Right lobe of liver (tissue), 4 donors: ENCODE measurements at regions not wholly inside any gene's neighbourhood (a gene's known extent, or its start where the extent isn't known, plus 50 kb on each side); places are given as distances from the start of the nearest gene placed in this dataset.

Source experiments
- POLR2A ChIP-seq: fragments of 450-650 bp; IDR thresholded peaks from one replicate; pipeline ENCODE4 v1.6.1; 2017; ENCODE audit warnings: antibody characterized with exemption, mild to moderate bottlenecking
- TF ChIP-seq, protein P1 (sequence below), 4 donors: fragments of 200-600 bp in 3 of 4; fragments of 450-650 bp in 1 of 4; IDR thresholded peaks; one replicate each; pipeline versions ENCODE4 v1.5.1 to v1.8.0; 2016 to 2022; ENCODE audit warnings: antibody characterized with exemption in 4 of 4, mild to moderate bottlenecking in 2 of 4
- donor health status: DM: no; HTN: no; CAD: no.
- donor health status: DM: no; HTN: no; CAD: no.
- donor health status: DM: no; HTN: yes; CAD: no.

DNA sequence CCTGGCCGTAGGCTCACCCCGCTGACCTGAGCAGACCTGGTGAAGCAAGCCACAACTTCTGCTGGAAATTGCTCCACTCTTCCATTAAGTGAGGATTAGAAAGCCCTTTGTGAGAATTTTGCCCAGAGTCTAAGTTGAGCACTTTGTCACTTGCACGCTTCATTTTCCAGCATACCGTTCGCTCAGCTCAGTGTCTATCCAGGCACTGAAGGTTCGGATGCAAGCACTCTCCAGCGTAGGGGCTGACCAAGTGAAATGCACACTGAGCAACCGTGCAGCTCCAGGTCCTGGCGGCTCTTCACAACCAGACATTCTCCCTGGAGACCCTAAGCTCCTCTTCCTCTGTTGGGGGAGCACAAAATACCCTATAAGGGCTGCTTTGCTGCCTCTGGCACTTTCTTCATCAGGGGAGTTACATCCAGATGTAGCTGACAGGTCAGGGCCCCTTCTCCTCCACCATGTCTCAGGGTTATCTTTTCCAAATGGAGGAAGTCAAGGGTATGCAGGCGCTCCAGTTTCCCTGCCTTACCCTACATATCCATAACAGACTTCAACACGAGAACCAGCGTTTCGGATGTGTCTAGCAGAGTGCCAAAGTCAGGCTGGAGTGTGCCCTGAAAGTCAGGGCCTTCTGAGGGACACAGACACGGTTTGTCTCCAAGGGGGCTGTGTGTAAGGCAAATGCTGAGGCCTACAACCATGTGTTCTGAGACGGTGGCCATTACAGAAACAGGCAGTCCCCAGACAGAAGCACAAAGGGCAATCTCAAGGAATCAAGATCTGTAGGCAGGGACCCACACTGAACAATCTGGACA is 146.7 kb upstream of the AFDN start:
- TF ChIP-seq, protein P1, sequence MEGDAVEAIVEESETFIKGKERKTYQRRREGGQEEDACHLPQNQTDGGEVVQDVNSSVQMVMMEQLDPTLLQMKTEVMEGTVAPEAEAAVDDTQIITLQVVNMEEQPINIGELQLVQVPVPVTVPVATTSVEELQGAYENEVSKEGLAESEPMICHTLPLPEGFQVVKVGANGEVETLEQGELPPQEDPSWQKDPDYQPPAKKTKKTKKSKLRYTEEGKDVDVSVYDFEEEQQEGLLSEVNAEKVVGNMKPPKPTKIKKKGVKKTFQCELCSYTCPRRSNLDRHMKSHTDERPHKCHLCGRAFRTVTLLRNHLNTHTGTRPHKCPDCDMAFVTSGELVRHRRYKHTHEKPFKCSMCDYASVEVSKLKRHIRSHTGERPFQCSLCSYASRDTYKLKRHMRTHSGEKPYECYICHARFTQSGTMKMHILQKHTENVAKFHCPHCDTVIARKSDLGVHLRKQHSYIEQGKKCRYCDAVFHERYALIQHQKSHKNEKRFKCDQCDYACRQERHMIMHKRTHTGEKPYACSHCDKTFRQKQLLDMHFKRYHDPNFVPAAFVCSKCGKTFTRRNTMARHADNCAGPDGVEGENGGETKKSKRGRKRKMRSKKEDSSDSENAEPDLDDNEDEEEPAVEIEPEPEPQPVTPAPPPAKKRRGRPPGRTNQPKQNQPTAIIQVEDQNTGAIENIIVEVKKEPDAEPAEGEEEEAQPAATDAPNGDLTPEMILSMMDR (IDR thresholded peaks at IDR 0.05): no peak
- no peak for TF ChIP-seq POLR2A
